GM21423 (cell line): ENCODE measurements at regions not wholly inside any gene's neighbourhood (a gene's known extent, or its start where the extent isn't known, plus 50 kb on each side); places are given as distances from the start of the nearest gene placed in this dataset.
"Not testable (repeated sequence)": the region's sequence is repeated elsewhere in the genome, so short reads cannot be mapped to it uniquely, and the experiment has no call there.

Source experiments
- ATAC-seq: cut with Tn5 transposase; IDR thresholded peaks from one replicate; pipeline ENCODE4 v1.9.1; 2021; ENCODE audit warnings: mild to moderate bottlenecking, moderate library complexity; ENCODE audit not compliant: unreplicated experiment

- no peak for ATAC-seq
Observed at GRCh38 chr2:193480187-193480586, 1285.5 kb upstream of the TMEFF2 start.

GRCh38 chr2:193476171-193476800, 1281.6 kb upstream of the TMEFF2 start:
- no peak for ATAC-seq

DNA sequence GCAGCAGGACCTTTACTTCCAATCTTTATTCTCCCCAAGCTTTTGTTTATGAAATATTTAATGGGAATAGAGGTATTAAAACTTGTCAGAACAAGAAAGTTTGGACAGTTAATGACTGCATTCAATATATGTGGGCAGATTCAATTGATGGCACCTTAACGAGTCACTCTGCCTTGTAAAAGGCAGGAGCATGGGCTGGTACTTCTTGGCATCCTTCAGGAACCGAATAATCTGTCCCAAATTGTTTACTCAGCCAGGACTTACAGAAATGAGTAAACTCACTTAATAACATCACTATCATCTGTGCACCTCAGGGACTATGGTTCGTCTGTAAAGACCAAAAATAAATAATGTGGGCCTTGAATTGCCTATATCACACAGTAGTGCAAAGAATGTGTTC, 1280.3 kb upstream of the TMEFF2 start:
- ATAC-seq, result no peak

DNA sequence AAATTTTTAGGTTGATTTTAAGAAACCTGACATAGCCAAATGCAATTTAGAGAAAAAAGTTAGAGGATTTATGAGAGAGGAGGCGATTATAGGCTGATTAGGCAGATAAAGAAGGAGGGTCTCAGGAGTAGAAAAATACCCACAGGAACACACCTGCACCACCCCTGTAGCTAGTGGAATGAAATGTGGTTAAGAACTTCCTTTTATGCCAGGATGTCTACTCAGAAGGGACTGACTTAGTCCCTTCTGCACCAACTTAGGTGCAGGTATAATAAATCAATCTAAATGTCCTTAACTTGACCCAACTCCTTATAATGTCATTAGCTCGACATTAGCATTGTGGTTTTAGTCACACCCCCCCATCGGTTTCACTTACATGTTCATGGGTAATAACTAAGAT, 1274.5 kb upstream of the TMEFF2 start:
- ATAC-seq, result no peak

DNA sequence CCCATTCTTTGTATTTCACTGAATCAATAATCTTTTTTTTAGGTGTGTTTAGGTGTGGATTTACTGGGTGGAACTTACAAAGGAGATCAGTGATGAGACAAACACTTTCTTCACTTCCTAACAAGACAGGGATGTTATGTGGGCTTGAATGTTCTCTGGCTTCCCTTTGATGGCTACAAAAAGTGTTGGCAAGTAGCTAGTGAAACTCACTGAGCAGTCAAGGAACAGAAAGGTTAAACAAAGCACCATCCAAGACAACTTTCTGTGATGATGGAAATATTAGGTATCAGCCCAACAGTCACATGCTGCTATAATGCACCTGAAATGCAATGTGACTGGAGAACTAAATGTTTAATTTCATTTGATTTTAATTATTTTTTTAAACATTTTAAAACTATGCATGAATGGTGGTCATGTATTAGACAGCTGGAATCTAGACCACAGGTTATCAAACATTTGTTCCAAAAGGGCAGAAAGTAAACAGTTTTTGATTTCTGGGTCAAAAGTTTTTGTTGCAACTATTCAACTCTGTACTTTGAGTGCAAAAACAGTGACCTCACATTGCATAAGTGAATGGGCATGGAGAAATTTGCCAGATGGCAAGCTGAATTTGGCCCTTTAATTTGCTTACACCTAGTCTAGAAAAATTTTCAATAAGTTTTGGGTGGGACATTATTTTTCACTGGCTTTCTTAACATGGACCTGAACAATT, 1272.7 kb upstream of the TMEFF2 start:
- ATAC-seq, result no peak

GRCh38 chr2:193463011-193463410, 1268.3 kb upstream of the TMEFF2 start:
- ATAC-seq, result no peak

DNA sequence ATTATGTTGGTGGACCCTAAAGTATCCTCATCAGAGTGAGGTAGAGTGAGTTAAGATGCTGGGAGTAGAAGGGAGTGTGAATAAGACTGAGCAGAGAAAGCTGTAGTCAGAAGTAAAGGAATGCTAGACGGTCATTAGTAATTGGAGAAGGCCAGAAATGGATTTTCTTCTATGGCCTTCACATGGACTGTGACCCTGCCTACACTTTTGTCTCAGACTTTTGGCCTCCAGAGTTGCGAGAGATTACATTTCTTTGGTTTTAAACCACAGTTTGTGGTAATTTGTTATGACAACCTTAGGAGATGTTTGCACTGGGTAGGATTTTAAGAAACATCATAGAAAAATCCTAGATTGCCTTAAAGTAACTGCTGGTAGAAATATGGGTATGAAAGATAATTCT, 1267.7 kb upstream of the TMEFF2 start:
- ATAC-seq, result no peak

GRCh38 chr2:193461431-193461934, 1266.8 kb upstream of the TMEFF2 start:
- no peak for ATAC-seq

DNA sequence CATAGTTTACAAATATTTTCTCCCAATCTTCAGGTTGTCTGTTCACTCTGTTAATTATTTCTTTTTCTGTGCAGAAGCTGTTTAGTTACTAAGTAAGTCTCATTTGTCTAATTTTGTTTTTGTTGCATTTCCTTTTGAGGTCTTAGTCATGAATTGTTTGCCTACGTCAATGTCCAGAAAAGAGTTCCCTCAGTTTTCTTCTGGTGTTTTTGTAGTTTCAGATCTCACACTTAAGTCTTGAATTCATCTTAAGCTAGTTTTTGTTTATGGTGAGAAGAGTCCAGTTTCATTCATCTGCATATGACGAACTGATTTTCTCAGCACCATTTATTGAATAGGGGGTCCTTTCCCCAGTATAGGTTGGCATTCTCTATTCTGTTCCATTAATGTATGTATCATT, 1252.2 kb upstream of the TMEFF2 start:
- ATAC-seq, result no peak

DNA sequence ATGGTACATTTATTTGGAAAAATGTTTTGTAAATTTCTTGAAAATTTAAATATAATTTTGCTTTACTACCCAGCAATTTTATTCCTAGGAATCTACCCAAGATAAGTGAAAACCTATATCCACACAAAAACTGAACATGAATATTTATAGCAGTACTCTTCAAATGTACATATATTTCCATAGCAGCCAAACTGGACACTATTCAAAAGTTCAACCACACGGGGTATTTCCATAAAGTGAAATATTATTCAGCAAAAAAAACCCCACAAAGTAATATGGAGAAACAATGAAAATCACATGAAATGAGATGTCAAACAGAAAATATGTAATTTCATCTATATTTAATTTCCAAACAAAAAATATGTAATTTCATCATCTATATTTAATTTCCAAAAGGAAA, 1247.6 kb upstream of the TMEFF2 start:
- no peak for ATAC-seq

DNA sequence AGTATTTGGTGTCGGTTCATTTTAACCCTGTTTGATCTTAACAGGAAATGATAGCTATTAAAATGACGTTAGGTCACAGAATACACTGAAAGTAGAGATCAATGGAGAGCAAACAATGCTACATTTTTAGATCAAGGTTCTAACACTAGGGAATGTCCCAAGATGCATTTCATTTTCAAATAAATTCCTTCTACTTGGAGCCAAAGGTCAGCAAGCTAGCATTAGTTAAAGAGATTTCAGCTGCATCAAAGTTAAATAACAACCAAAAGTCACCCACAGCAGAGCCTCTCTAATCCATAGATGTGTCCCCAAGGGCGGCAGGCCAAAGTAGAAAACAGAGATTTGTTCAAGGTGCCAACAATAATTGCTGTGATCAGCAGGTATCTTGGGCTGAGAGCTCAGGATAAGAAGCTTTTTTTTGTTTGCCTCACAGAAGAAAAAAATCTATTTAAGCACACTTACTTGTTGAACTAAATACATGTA, 1233.6 kb upstream of the TMEFF2 start:
- no peak for ATAC-seq

DNA sequence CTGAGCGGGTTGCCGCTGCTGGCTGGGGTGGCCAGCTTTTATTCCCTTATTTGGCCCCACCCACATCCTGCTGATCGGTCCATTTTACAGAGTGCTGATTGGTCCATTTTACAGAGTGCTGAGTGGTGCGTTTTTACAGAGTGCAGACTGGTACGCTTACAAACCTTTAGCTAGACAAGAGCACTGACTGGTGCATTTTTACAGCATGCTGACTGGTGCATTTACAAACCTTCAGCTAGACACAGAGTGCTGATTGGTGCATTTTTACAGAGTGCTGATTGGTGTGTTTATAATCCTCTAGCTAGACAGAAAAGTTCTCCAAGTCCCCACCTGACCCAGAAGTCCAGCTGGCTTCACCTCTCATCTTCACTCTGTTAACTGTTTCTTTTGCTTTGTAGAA, 1217.6 kb upstream of the TMEFF2 start:
- not testable (repeated sequence) for ATAC-seq

GRCh38 chr2:193409951-193410350, 1215.2 kb upstream of the TMEFF2 start:
- ATAC-seq, result no peak

- ATAC-seq, result no peak
Observed at GRCh38 chr2:193382583-193382982, 1187.8 kb upstream of the TMEFF2 start.

GRCh38 chr2:193377789-193378188, 1183.1 kb upstream of the TMEFF2 start:
- peak; percentile 77 for ATAC-seq

GRCh38 chr2:193373120-193373519, 1178.4 kb upstream of the TMEFF2 start:
- no peak for ATAC-seq

DNA sequence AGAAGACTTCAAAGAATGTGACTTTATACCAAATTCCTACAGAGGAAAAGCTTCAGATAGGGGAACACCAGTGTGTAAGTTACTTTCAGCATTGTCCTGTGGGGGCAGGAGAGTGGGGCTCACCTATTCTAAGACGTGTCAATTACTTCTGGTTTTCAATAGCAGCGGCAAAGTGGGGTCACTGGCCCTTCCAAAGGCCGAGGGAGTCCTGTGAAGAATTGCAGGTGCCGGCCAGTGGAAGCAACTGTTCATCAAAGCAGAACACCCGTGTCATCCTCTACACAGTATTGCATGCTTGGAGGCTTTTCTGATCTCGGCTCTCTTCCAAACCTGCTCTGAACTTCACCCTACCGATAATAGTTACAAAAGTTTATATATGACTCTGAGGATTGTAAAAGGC, 1176.5 kb upstream of the TMEFF2 start:
- ATAC-seq, result no peak

DNA sequence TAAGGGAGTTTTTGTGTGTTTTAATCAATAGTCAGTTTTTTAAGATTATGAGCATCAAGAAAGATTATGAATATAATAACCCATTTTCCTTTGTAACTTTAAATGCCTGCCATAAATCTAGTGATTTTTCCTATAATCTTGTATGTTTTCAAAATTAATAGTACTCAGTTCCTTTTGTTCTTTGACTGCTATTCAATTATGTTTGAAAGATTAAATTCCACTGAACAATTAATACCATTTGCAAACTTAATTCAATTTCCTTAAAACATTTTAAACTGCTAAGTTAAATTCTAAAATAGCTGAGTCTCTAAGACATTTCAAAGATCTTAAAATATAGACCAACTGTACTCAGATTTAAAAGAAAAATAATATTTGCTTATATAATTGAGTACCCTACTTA, 1173.9 kb upstream of the TMEFF2 start:
- ATAC-seq, result no peak

DNA sequence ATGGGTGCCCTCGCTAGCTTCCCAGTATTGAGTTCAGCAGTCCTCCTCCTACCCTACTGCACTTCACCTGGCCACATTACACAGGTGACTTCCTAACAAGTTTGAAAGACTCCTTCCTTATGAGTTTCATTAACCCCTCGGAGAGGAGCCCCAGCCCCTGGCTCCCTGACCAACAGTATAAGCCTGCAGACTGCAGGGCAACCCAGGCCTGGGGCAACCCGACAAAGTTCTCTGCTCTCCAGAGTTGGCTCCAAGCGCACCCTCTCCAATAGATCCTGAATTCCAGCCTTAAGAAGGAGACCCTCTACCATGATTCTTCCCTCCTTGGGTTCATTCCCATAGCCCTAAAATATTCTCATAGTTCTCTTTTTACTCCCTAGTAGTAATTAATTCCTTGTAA, 1162.8 kb upstream of the TMEFF2 start:
- no peak for ATAC-seq

- not testable (repeated sequence) for ATAC-seq
Observed at GRCh38 chr2:193352665-193353242, 1158.0 kb upstream of the TMEFF2 start.

GRCh38 chr2:193350509-193350908, 1155.8 kb upstream of the TMEFF2 start:
- no peak for ATAC-seq

DNA sequence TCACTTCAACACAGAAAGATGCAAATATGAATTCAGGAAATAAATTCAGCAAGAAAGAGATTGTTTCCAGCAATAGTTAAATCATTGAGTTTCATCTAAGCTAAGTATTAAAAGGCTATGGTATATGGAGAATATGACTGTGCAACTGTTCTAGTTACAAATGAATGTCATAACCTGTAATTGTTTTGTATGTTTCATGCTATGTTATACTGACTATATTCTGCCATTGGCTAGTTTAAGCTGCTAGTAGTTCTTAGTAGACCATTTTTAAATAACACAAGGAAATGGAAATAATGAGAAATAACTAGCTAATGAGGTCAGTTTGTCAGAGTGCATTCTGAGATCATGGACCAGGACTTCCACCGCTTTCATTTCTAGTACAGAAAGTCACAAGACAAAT, 1154.9 kb upstream of the TMEFF2 start:
- no peak for ATAC-seq
